ENCODE measurements at regions not wholly inside any gene's neighbourhood (a gene's known extent, or its start where the extent isn't known, plus 50 kb on each side); places are given as distances from the start of the nearest gene placed in this dataset.

DNA sequence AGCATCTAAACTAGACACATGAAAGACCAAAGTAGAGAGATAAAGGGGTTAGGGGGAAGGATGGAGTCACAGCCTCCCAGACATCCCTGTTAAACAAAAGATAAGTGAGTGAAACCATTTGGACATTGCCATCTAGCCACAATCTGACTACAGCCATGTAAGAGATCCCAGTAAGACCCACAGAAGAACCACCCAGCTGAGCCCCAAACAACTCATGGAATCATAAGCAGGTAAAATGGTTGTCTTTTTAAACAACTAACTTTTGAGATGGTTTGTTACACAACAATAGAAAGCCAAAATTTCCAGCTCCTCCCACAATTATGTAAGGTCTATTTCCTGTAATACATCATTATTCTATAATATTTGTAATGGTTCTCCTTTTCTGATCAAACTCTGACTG lies 437.5 kb downstream of the IGSF11 start:
- Histone ChIP-seq H3K27me3 (ENCODE audit: low read length) (no peaks in the 10 kb centered on the region), H2AFZ (ENCODE audit: low read length) (no peak overlapping the region), H4K20me1 (ENCODE audit: low read length) (no peaks in the 10 kb centered on the region), H3K9ac (ENCODE audit: low read length) (no peak overlapping the region), H3K9me3 (ENCODE audit: low read length) (peaks cover 24% of the 10 kb centered on the region), H3F3A (ENCODE audit: low read length, unreplicated experiment) (no peaks in the 10 kb centered on the region), H3K27ac (ENCODE audit: low read length) (no peak overlapping the region), H3K4me1 (ENCODE audit: insufficient read depth, low read length) (no peaks in the 10 kb centered on the region), H3K4me3 (ENCODE audit: low read length) (no peak overlapping the region), H3K9me2 (replicated peaks; ENCODE audit: low read length) (no peaks in the 10 kb centered on the region), H3K4me2 (ENCODE audit: low read length) (no peak overlapping the region), H3K36me3 (ENCODE audit: low read depth, low read length) (no peaks in the 10 kb centered on the region), H3K79me2 (ENCODE audit: low read length) (no peaks in the 10 kb centered on the region)
- DNase-seq, result no peak
- no peak for TF ChIP-seq EZH2 (IDR thresholded peaks at IDR 0.05; ENCODE audit: low read length, unreplicated experiment)
- TF ChIP-seq EZH2phosphoT487 (IDR thresholded peaks at IDR 0.05; ENCODE audit: borderline replicate concordance, low read length), result no peak
- TF ChIP-seq, protein P1, sequence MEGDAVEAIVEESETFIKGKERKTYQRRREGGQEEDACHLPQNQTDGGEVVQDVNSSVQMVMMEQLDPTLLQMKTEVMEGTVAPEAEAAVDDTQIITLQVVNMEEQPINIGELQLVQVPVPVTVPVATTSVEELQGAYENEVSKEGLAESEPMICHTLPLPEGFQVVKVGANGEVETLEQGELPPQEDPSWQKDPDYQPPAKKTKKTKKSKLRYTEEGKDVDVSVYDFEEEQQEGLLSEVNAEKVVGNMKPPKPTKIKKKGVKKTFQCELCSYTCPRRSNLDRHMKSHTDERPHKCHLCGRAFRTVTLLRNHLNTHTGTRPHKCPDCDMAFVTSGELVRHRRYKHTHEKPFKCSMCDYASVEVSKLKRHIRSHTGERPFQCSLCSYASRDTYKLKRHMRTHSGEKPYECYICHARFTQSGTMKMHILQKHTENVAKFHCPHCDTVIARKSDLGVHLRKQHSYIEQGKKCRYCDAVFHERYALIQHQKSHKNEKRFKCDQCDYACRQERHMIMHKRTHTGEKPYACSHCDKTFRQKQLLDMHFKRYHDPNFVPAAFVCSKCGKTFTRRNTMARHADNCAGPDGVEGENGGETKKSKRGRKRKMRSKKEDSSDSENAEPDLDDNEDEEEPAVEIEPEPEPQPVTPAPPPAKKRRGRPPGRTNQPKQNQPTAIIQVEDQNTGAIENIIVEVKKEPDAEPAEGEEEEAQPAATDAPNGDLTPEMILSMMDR (conservative IDR thresholded peaks at IDR 0.05; ENCODE audit: low read depth, low read length), result no peak
- BruUV-seq (replicated peaks), result no TSS peak
- intact Hi-C loops (cut with micrococcal nuclease), result no loop called here
- ChIA-PET POLR2A (ENCODE audit: unreplicated experiment) (no interaction called here), CTCF (no interaction called here)
- ATAC-seq, result no peak

DNA sequence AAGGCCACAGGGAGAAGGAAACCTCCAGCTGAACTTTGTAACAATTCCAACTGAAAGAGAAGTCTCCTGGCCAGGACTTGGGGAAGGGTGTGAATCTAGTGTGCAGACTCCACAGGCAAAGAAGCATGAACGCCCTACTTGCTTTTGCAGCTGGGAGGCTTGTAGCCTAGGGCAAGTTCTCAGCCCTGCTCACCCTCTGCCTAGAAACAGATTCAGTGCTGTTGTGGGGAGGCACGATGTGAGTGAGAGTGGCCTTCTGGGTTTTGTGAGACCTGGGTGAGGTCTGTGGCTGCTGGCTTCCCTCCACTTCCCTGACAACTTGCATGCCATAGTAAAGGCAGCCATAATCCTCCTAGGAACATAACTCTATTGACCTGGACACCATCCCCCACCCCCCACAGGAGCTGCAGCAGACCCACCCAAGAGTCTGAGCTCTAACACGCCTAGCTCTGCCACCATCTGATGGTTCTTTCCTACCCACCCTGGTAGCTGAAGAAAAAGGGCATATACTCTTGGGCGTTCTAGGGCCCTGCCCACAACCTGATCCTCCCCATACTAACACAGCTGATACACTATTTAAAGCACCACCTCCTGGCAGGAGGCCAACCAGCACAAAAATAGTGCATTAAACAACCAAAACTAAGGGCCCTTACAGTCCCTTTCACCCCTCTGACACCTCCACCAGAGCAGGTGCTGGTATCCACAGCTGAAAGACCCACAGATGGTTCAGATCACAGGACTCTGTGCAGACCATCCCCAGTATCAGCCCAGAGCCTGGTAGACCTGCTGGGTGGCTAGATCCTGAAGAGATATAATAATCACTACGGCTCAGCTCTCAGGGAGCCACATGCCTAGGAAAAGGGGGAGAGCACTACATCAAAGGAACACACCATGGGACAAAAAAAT lies 426.5 kb downstream of the IGSF11 start:
- Histone ChIP-seq H2AFZ (ENCODE audit: low read length) (no peak overlapping the region), H3K4me1 (ENCODE audit: insufficient read depth, low read length) (no peaks in the 10 kb centered on the region), H3K9me3 (ENCODE audit: low read length) (peaks cover 20% of the 10 kb centered on the region; the same call in 1 of the 2 replicates), H3K36me3 (ENCODE audit: low read depth, low read length) (no peaks in the 10 kb centered on the region), H4K20me1 (ENCODE audit: low read length) (no peaks in the 10 kb centered on the region), H3K79me2 (ENCODE audit: low read length) (no peaks in the 10 kb centered on the region), H3K4me3 (ENCODE audit: low read length) (no peak overlapping the region; the same call in 1 of the 2 replicates), H3K27ac (ENCODE audit: low read length) (no peak overlapping the region), H3K9me2 (replicated peaks; ENCODE audit: low read length) (no peaks in the 10 kb centered on the region), H3K4me2 (ENCODE audit: low read length) (no peak overlapping the region), H3K27me3 (ENCODE audit: low read length) (no peaks in the 10 kb centered on the region), H3K9ac (ENCODE audit: low read length) (no peak overlapping the region), H3F3A (ENCODE audit: low read length, unreplicated experiment) (no peaks in the 10 kb centered on the region)
- ChIA-PET POLR2A (ENCODE audit: unreplicated experiment) (no interaction called here), CTCF (no interaction called here)
- intact Hi-C loops (cut with micrococcal nuclease), result no loop called here
- ATAC-seq (no peak), DNase-seq (no peak)
- TF ChIP-seq EZH2 (IDR thresholded peaks at IDR 0.05; ENCODE audit: low read length, unreplicated experiment) (no peak), EZH2phosphoT487 (IDR thresholded peaks at IDR 0.05; ENCODE audit: borderline replicate concordance, low read length) (no peak)
- TF ChIP-seq, protein P1 (conservative IDR thresholded peaks at IDR 0.05; ENCODE audit: low read depth, low read length), result no peak
- no TSS peak for BruUV-seq (replicated peaks)

All from PC-3 (cell line).